Epithelial cell of esophagus (primary cell): ENCODE measurements at regions not wholly inside any gene's neighbourhood (a gene's known extent, or its start where the extent isn't known, plus 50 kb on each side); places are given as distances from the start of the nearest gene placed in this dataset.

Experiments used
- DNase-seq: peaks from one replicate; pipeline ENCODE4 v3.0.0; 2010; ENCODE audit warnings: low read depth
- H3K4me3 ChIP-seq: 2 replicates; pipeline ENCODE4 v1.5.1; 2011; ENCODE audit warnings: mild to moderate bottlenecking, low read length, control low read depth
- TF ChIP-seq, protein P1 (sequence below): IDR thresholded peaks from 2 replicates; pipeline ENCODE4 v1.5.1; 2011; ENCODE audit warnings: low read depth, mild to moderate bottlenecking, low read length, control low read depth, inconsistent platforms; ENCODE audit not compliant: insufficient read depth; ENCODE audit errors: missing control alignments

DNA sequence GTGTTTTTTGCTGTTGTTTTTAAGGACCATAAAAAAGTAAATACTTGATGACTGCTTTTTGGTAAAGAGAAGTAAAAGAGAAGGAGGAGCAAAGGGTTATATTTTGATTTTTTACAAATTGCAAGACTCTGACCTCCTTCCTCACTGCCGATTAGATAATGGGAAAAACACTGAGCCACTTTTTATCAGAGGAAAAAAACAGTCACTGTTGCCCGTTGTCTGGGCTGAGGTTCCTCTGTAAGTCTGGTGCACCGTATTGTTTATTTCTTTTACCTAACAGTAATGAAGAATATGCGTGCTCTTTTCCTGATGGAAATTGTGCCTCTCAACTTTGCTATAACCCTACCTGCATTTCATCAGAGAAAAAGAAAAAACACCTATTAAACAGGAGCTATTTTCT lies 178.7 kb upstream of the EMCN start:
- no peak overlapping the region for H3K4me3 ChIP-seq
- DNase-seq = no peak
- TF ChIP-seq, protein P1, sequence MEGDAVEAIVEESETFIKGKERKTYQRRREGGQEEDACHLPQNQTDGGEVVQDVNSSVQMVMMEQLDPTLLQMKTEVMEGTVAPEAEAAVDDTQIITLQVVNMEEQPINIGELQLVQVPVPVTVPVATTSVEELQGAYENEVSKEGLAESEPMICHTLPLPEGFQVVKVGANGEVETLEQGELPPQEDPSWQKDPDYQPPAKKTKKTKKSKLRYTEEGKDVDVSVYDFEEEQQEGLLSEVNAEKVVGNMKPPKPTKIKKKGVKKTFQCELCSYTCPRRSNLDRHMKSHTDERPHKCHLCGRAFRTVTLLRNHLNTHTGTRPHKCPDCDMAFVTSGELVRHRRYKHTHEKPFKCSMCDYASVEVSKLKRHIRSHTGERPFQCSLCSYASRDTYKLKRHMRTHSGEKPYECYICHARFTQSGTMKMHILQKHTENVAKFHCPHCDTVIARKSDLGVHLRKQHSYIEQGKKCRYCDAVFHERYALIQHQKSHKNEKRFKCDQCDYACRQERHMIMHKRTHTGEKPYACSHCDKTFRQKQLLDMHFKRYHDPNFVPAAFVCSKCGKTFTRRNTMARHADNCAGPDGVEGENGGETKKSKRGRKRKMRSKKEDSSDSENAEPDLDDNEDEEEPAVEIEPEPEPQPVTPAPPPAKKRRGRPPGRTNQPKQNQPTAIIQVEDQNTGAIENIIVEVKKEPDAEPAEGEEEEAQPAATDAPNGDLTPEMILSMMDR = no peak

DNA sequence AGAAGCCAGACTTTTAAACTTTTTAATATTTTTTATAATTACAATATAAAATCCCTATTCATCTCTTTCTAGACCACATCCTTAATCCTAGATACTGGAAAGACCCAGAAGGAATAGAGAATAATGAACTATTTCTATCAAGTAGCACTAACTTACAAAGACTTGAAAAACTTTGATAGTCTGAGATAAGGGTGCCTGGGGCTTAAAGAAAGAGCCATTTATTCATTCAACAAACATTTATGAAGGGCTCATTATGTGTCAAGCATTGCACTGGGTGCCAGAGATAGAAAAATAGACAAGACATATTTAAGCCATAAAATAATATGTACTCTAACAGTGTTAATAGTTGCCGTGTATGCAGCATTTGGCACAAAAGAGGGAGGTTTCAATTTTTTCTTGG lies 178.0 kb upstream of the EMCN start:
- TF ChIP-seq, protein P1 = no peak
- H3K4me3 ChIP-seq = no peak overlapping the region
- no peak for DNase-seq

DNA sequence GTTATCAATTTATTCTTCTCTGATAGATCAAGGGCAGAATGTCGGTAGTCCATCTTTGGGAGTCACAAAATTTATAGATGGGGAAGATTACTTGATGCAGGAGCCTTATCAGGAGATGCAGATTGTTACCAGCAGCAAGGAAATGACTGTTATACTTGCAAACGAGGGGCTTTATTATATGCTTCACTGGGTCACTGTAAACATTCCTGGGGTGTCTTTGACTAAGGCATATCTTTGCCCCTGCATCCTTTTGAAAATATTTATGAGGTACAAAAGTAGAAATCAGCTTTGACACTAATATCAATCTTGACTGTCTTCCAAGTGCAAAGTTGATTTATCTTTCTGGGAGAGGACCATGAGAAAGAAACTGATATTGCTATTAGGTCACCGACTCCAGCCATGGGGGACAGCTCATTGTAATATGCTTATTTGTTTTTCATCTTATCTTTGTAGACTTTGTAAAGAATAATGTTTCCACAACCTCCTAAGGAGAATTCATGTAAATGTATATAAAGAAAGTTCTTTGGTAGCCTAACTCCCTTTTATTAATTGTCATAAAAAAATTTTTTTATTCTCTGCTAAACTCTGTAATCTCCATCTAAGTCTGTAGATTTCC lies 177.3 kb upstream of the EMCN start:
- no peak for DNase-seq
- H3K4me3 ChIP-seq = no peak overlapping the region
- TF ChIP-seq, protein P1 = no peak

DNA sequence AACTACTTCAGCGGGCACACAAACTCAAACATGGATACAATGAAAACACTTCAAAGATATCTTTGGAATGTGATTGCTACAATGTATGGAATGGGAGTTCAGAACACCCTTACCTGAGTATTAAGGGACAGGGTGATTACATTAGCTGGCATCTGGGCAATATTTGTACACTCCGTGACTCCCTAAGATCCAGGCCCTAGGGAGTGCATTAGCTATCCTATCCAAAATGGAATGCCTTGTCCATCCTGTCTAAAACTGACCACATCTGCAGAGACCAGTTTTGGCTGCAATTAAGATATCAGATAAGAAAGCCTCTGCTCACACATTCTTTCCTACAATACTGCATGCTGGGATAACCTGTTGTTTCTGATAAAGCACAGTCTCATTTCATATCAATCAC lies 176.6 kb upstream of the EMCN start:
- no peak overlapping the region for H3K4me3 ChIP-seq
- DNase-seq = no peak
- TF ChIP-seq, protein P1 = no peak

DNA sequence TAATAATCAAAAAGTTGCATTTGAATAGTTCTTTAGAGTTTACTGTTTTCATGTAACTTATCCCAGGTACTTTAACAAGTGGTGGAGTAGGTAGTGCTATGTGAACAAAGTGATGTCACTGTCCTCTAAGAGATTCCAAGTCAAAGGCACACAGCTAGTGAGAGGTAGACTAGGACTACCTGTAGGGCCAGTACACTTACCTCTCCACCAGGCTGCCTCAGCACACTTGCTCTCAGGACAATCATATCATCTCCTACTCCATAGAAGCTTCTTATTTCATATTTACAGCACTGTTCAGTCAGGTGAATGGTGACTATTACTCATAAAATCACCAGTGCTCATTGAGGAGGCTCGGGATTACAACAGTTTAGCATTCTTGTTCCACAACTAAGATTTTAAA lies 173.0 kb upstream of the EMCN start:
- peak; percentile 18 for DNase-seq
- TF ChIP-seq, protein P1 = peak; percentile 28
- no peak overlapping the region for H3K4me3 ChIP-seq

DNA sequence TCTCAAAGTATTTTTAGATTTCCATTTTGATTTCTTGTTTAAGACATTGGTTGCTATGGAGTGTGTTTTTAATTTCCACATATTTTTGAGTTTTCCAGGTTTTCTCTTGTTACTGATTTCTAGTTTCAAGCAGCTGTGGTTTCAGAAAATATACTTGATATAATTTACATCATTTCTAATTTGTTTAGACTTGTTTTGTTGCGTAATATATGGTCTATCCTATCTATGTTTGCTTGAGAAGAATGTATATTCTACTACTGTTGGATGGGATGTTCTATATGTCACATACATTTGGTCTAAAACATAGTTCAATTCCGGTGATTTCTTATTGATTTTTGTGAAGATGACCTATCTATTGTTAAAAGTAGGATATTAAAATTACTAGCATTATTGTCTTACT lies 170.5 kb upstream of the EMCN start:
- TF ChIP-seq, protein P1 = no peak
- H3K4me3 ChIP-seq = no peak overlapping the region
- peak; percentile 44 for DNase-seq
